Gastrocnemius medialis (tissue), 4 donors: ENCODE measurements at regions not wholly inside any gene's neighbourhood (a gene's known extent, or its start where the extent isn't known, plus 50 kb on each side); places are given as distances from the start of the nearest gene placed in this dataset.
"Not testable (repeated sequence)": the region's sequence is repeated elsewhere in the genome, so short reads cannot be mapped to it uniquely, and the experiment has no call there.

Experiments used
- ATAC-seq, 2 donors: fragments of 150-250 bp; one replicate each; pipeline ENCODE4 v1.9.1; 2016
- DNase-seq, 2 donors: peaks; one replicate each; pipeline ENCODE4 v3.0.0-alpha.2; 2019
- H3K27ac ChIP-seq, 4 donors: fragments of 200-600 bp; sonication (generic); 1 replicate in 1 of 4; 2 replicates in 3 of 4; pipeline ENCODE4 v1.5.1; 2016 to 2018; ENCODE audit warnings: mild to moderate bottlenecking in 2 of 4, moderate library complexity in 1 of 4
- H3K27me3 ChIP-seq, 3 donors: fragments of 200-600 bp; sonication (generic) in 2 of 3; 1 replicate in 1 of 3; 2 replicates in 2 of 3; pipeline versions ENCODE4 v1.5.1 to v1.6.0; 2016 to 2019; ENCODE audit warnings: mild to moderate bottlenecking in 1 of 3, moderate library complexity in 1 of 3
- H3K36me3 ChIP-seq, 2 donors: fragments of 200-600 bp; sonication (generic) in 1 of 2; one replicate each; pipeline ENCODE4 v1.5.1; 2017 to 2018
- H3K4me1 ChIP-seq, 2 donors: fragments of 200-600 bp; sonication (generic) in 1 of 2; one replicate each; pipeline ENCODE4 v1.5.1; 2016 to 2017; ENCODE audit warnings: mild to moderate bottlenecking in 2 of 2
- H3K4me3 ChIP-seq, 4 donors: fragments of 200-600 bp; sonication (generic) in 3 of 4; 1 replicate in 1 of 4; 2 replicates in 3 of 4; pipeline ENCODE4 v1.5.1; 2016 to 2019; ENCODE audit warnings: mild to moderate bottlenecking in 2 of 4
- H3K9me3 ChIP-seq, 3 donors: fragments of 200-600 bp; sonication (generic) in 2 of 3; 1 replicate in 1 of 3; 2 replicates in 2 of 3; pipeline ENCODE4 v1.5.1; 2016 to 2019
- POLR2A ChIP-seq, 2 donors: fragments of 450-650 bp; IDR thresholded peaks; one replicate each; pipeline ENCODE4 v1.6.1; 2017; ENCODE audit warnings: antibody characterized with exemption in 2 of 2, mild to moderate bottlenecking in 2 of 2, moderate library complexity in 2 of 2
- in situ Hi-C, 4 donors: fragments of 200-750 bp; cut with MboI; loops; one replicate each; pipeline versions ENCODE4 v1.15.0 to v1.8.0; 2017; ENCODE audit warnings: low sequenced_read_pairs in 4 of 4
- intact Hi-C: fragments of 100-400 bp; cut with DNase I; formaldehyde crosslinking; loops from one replicate; pipeline ENCODE4 v1.15.1; 2023; ENCODE audit warnings: low total_unique reads
- TF ChIP-seq, protein P1 (sequence below), 5 experiments: fragments of 450-650 bp in 3 of 5; fragments of 200-600 bp in 2 of 5; sonication (generic) in 2 of 5; IDR thresholded peaks in 4 of 5; conservative IDR thresholded peaks in 1 of 5; 1 replicate in 4 of 5; 2 replicates in 1 of 5; pipeline ENCODE4 v1.5.1; 2016 to 2019; ENCODE audit warnings: antibody characterized with exemption in 5 of 5, mild to moderate bottlenecking in 3 of 5, moderate library complexity in 3 of 5

DNA sequence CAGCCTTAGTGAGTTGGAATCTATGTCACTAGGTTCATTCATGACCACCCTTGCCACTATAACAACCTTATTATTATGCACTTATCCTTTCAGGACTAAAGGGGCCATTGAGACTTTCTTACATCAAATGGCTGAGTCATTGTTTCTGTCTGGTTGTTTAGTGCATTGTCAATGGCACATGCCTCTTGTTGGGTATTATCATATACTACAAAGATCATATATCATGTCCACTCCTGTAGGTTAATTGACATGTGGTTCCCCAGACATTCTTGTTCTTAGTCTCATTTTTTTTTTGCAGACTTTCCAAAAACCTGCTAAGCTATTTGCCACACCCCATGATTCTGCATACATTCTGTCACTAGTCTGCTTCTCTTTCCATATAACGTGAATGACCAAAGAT is 66.7 kb upstream of the PRDM9 start:
- intact Hi-C loops = no loop called here
- DNase-seq (no peak), ATAC-seq (no peak)
- H3K9me3 ChIP-seq = no peaks in the 10 kb centered on the region
- no peak overlapping the region for H3K27ac ChIP-seq
- H3K36me3 ChIP-seq = no peaks in the 10 kb centered on the region
- H3K4me3 ChIP-seq = no peak overlapping the region
- no peaks in the 10 kb centered on the region for H3K4me1 ChIP-seq
- H3K27me3 ChIP-seq = no peaks in the 10 kb centered on the region
- no peak for TF ChIP-seq POLR2A (IDR thresholded peaks at IDR 0.05)
- TF ChIP-seq, protein P1, sequence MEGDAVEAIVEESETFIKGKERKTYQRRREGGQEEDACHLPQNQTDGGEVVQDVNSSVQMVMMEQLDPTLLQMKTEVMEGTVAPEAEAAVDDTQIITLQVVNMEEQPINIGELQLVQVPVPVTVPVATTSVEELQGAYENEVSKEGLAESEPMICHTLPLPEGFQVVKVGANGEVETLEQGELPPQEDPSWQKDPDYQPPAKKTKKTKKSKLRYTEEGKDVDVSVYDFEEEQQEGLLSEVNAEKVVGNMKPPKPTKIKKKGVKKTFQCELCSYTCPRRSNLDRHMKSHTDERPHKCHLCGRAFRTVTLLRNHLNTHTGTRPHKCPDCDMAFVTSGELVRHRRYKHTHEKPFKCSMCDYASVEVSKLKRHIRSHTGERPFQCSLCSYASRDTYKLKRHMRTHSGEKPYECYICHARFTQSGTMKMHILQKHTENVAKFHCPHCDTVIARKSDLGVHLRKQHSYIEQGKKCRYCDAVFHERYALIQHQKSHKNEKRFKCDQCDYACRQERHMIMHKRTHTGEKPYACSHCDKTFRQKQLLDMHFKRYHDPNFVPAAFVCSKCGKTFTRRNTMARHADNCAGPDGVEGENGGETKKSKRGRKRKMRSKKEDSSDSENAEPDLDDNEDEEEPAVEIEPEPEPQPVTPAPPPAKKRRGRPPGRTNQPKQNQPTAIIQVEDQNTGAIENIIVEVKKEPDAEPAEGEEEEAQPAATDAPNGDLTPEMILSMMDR (IDR thresholded peaks at IDR 0.05 in 4 of 5, conservative IDR thresholded peaks at IDR 0.05 in 1 of 5) = no peak
- in situ Hi-C loops = no loop called here

DNA sequence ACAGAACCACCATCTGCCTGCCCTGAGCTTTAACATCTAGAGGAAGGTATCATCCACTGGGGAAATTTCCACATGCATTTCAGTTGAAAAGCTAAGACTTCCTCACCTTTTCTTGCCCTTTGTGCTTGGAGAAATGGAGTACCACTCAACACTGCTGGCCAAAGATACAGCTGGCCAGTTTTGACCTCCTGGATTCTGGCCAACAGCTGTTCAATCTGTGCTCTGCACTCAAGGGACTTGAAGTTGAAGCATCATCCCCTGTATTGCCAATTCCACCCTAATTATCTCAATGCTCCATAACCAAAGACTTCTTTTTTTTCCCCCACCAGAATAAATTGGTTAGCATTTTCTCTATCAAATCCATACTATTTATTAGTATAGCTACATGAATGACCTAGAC is 70.4 kb upstream of the PRDM9 start:
- intact Hi-C loops (no loop called here), in situ Hi-C loops (no loop called here)
- H3K4me1 ChIP-seq = no peaks in the 10 kb centered on the region
- TF ChIP-seq POLR2A (IDR thresholded peaks at IDR 0.05) = no peak
- TF ChIP-seq, protein P1 (IDR thresholded peaks at IDR 0.05 in 4 of 5, conservative IDR thresholded peaks at IDR 0.05 in 1 of 5) = no peak
- H3K4me3 ChIP-seq = no peak overlapping the region
- H3K36me3 ChIP-seq = no peaks in the 10 kb centered on the region
- H3K27me3 ChIP-seq = no peaks in the 10 kb centered on the region
- no peak for ATAC-seq
- no peaks in the 10 kb centered on the region for H3K9me3 ChIP-seq
- no peak overlapping the region for H3K27ac ChIP-seq
- DNase-seq = no peak

DNA sequence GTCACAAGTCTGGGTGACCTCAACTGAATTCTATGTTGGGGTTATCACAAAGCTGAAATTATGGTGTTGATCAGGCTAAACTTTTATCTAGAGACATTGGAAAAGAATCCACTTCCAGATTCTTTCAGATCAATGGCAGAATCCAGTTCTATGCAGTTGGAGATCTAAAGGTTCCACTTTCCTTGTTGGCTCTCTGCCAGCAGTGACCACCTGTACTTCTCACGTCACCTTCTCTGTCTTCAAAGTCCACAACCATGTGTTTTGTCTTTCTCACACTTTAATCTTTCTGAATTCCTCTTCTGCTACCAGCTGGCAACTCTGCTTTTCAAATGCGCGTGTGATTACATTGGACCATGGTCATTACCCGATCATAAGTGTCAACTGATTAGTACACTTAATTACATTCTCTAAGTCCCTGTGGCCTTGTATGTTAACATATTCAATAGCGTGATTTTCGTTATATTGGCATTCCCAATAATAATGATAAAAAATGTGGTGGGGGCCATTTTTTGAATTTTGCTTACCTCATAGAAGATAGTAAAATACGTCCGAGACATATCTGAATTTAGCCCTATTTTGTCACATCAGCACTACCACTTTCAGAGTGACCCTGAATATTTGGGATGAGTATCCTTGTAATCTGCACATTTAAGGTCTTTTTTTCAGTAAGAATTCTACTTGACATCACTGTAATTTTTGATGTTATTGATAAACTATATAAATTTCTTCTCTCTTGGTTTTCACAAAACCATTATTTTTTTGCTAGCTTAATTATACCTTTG is 73.7 kb upstream of the PRDM9 start:
- in situ Hi-C loops (no loop called here), intact Hi-C loops (no loop called here)
- ATAC-seq (no peak), DNase-seq (no peak)
- H3K36me3 ChIP-seq = no peaks in the 10 kb centered on the region
- H3K9me3 ChIP-seq = no peaks in the 10 kb centered on the region
- no peak overlapping the region for H3K4me3 ChIP-seq
- H3K27ac ChIP-seq = no peak overlapping the region
- H3K4me1 ChIP-seq = no peaks in the 10 kb centered on the region
- no peaks in the 10 kb centered on the region for H3K27me3 ChIP-seq
- no peak for TF ChIP-seq POLR2A (IDR thresholded peaks at IDR 0.05)
- TF ChIP-seq, protein P1 (IDR thresholded peaks at IDR 0.05 in 4 of 5, conservative IDR thresholded peaks at IDR 0.05 in 1 of 5) = no peak

DNA sequence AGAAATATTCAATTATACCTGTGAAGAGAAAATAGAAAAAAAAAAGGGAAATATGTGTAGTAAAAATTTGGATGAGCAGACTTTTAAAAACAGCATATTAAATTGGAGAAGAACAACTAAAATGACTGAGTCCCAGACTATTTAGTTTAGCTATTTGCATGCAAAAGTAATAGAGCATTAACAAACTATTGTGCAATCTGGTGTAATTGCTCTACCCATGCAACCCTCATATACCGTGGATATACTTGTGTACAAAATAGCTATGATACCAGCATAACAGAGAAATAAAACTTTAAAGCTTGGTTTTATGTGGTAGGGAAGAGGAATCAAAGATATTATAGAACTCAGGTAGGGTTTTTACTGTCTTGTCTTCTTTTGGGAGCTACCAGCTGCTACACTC is 78.7 kb upstream of the PRDM9 start:
- no peak for ATAC-seq
- no peak for DNase-seq
- in situ Hi-C loops = no loop called here
- Histone ChIP-seq H3K4me3 (no peak overlapping the region), H3K27me3 (no peaks in the 10 kb centered on the region), H3K9me3 (no peaks in the 10 kb centered on the region), H3K36me3 (no peaks in the 10 kb centered on the region), H3K27ac (no peak overlapping the region), H3K4me1 (no peaks in the 10 kb centered on the region)
- intact Hi-C loops = no loop called here
- TF ChIP-seq POLR2A (IDR thresholded peaks at IDR 0.05) = no peak

DNA sequence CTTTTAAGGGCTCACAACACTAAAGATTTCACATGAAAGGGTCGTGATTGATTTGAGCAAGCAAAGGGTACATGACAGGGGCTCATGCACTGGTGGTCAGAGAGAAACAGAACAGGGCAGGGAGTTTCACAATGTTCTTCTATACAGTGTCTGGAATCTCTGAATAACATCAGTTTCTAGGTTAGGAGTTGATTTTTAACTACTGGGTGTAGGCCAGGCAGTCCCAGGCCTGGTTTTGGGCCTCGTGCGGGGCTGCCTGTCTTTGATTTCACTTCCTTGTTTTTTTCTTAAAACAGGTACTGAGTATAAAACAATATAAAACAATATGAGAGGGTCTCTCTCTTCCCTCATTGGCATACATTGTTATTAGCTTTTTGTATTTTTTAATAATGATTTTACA is 87.2 kb upstream of the PRDM9 start:
- H3K27me3 ChIP-seq, in situ Hi-C loops, H3K4me3 ChIP-seq, ATAC-seq, H3K36me3 ChIP-seq, H3K9me3 ChIP-seq, H3K4me1 ChIP-seq, intact Hi-C loops, H3K27ac ChIP-seq, DNase-seq: not testable (repeated sequence)

DNA sequence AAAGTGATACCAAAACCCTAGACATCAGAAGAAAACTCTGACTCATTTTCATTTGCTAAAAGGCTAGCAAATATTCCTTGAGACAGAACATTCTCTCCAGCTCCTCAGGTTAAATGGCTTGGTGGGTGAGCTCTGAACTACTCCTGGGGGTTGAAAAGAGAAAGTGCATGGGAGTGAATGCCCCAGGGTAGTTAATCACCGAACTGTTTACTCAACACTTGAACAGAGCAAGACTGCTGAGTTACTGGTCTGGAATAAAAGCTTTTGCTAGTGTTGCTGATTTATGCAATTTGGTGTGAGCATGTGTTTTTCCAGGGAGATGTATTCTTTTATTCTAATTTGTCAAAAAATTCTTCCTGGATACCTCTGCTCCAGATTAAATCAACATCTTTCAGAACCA is 88.3 kb upstream of the PRDM9 start:
- H3K27me3 ChIP-seq = no peaks in the 10 kb centered on the region
- H3K4me1 ChIP-seq = no peaks in the 10 kb centered on the region
- TF ChIP-seq, protein P1 (IDR thresholded peaks at IDR 0.05 in 4 of 5, conservative IDR thresholded peaks at IDR 0.05 in 1 of 5) = no peak
- no peak for TF ChIP-seq POLR2A (IDR thresholded peaks at IDR 0.05)
- no peak for DNase-seq
- no peaks in the 10 kb centered on the region for H3K36me3 ChIP-seq
- no peaks in the 10 kb centered on the region for H3K9me3 ChIP-seq
- no peak for ATAC-seq
- no peak overlapping the region for H3K27ac ChIP-seq
- intact Hi-C loops (no loop called here), in situ Hi-C loops (no loop called here)
- no peak overlapping the region for H3K4me3 ChIP-seq
